Fibroblast of villous mesenchyme (primary cell): ENCODE measurements at regions not wholly inside any gene's neighbourhood (a gene's known extent, or its start where the extent isn't known, plus 50 kb on each side); places are given as distances from the start of the nearest gene placed in this dataset.

Experiments used
- DNase-seq: peaks from one replicate; pipeline ENCODE4 v3.0.0-alpha.2; 2010; ENCODE audit warnings: low read depth
- H3K4me3 ChIP-seq: 2 replicates; pipeline ENCODE4 v1.5.1; 2011; ENCODE audit warnings: low read depth, mild to moderate bottlenecking, low read length
- CTCF ChIP-seq: IDR thresholded peaks from 2 replicates; pipeline ENCODE4 v1.5.1; 2012; ENCODE audit warnings: low read depth, mild to moderate bottlenecking, low read length; ENCODE audit not compliant: insufficient read depth

DNA sequence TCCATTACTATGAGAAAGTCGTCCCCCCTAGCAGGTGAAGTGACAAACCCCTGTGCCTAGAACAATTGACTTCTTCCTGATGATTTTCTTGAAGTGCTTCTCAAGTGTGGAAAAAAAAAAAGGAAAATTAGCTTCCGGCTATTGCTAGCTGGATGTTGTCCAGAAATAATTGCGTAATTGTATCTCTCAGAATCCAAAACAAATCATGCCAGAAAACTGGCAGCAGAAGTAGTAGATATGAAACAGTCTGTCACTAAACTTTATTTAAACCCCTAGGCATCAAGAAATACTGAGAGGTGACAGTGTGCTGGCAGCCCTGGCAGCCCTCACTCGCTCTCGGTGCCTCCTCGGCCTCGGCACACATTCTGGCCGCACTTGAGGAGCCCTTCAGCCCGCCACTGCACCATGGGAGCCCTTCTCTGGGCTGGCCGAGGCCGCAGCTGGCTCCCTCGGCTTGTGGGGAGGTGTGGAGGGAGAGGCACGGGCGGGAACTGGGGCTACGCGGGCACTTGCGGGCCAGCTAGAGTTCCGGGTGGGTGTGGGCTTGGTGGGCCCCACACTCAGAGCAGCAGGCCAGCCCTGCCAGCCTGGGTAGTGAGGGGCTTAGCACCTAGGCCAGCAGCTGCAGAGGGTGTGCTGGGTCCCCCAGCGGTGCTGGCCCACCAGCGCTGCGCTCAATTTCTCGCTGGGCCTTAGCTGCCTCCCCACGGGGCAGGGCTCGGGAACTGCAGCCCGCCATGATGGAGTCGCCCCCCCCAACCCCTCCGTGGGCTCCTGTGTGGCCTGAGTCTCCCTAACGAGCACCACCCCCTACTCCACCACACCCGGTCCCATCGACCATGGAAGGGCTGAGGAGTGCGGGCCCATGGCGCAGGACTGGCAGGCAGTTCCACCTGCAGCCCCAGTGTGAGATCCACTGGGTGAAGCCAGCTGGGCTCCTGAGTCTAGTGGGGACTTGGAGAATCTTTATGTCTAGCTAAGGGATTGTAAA is 80.5 kb upstream of the ABCA12 start:
- no peak for TF ChIP-seq CTCF
- no peak overlapping the region for H3K4me3 ChIP-seq
- peak; percentile 41 for DNase-seq

DNA sequence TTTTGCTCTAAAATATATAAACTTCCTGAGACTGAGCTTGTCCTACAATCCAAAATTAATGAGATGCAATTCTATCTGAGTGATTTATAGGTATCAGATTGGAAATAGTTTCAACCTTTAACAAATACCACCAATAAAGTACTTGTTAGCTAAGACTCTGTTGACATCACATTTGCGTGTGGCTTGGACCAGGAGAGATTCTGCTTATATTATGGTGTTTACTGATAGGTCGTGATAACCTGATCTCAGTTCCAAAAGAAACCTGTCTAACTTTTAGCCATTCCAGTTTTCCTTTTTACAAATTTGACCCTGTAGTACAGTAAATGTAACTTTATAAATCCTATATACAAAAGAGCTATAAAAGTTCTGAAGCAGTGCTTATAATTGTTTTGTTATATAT is 78.4 kb upstream of the ABCA12 start:
- no peak for TF ChIP-seq CTCF
- no peak overlapping the region for H3K4me3 ChIP-seq
- no peak for DNase-seq

DNA sequence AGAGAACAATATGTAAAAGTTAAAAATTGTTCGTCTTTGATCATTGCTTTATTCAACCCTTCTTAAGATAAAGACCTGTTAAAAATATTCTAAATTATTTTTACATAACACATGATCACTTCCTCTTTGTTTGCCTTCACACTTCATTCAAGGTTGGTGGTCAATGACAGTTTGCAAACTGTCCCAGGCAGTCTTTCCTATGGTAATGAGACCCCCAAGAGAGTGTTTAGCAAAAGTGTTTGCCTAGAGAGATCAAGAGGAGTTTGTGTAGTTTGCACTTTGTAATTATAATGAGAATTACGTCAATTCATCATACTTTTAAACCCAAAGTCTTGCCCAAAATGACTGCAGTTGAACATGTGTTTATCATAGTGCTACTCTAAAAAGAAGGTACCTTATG is 77.2 kb upstream of the ABCA12 start:
- DNase-seq: no peak
- no peak overlapping the region for H3K4me3 ChIP-seq
- no peak for TF ChIP-seq CTCF

DNA sequence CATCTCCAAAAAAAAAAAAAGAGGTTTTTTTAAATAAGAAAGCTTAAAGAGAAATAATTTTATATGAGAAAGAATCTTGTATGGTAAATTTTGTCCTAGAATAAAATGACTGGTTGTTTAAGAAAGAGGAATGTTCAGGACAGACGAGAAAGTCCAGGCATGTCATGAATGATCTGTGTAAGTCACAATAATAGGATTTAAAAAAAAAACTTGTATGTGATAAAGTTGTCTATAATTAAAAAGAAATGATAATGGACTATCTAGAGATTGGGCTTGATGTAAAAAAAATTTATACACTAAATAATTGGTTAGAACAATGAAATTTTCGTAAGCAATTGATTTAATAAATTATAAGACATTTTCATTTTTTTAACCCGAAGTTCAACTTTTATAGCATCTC is 71.7 kb upstream of the ABCA12 start:
- TF ChIP-seq CTCF: no peak
- DNase-seq: no peak
- H3K4me3 ChIP-seq: no peak overlapping the region

DNA sequence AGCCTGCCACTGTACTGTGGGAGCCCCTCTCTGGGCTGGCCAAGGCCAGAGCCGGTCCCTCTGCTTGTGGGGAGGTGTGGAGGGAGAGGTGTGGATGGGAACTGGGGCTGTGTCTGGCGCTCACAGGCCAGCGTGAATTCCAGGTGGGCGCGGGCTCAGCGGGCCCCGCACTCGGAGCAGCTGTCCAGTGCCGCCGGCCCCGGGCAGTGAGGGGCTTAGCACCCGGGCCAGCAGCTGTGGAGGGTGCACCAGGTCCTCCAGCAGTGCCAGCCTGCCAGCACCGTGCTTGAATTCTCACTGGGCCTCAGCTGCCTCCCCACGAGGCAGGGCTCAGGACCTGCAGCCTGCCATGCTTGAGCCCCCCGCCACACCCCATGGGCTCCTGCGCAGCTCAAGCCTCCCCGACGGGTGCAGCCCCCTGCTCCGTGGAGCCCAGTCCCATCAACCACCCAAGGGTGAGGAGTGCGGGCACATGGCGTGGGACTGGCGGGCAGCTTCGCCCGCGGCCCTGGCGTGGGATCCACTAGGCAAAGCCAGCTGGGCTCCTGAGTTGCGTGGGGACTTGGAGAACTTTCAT is 69.5 kb upstream of the ABCA12 start:
- no peak for TF ChIP-seq CTCF
- no peak overlapping the region for H3K4me3 ChIP-seq
- no peak for DNase-seq

- TF ChIP-seq CTCF: no peak
- no peak overlapping the region for H3K4me3 ChIP-seq
- no peak for DNase-seq
Observed at GRCh38 chr2:215207041-215207440, 68.6 kb upstream of the ABCA12 start.
